Mesenchymal stem cell (in vitro differentiated cells and primary cell): ENCODE measurements at regions not wholly inside any gene's neighbourhood (a gene's known extent, or its start where the extent isn't known, plus 50 kb on each side); places are given as distances from the start of the nearest gene placed in this dataset.

Experiments used
- DNase-seq: peaks from one replicate; pipeline ENCODE4 v3.0.0-alpha.2; 2013
- H2AFZ ChIP-seq: one replicate; pipeline ENCODE4 v1.6.1; 2013; ENCODE audit warnings: low read depth, mild to moderate bottlenecking, control low read depth, inconsistent platforms, low read length, moderate library complexity
- H2AK5ac ChIP-seq: 2 replicates; pipeline ENCODE4 v1.6.1; 2013; ENCODE audit warnings: low read length, moderate library complexity, mild to moderate bottlenecking, inconsistent platforms; ENCODE audit not compliant: severe bottlenecking
- H2BK120ac ChIP-seq: one replicate; pipeline ENCODE4 v1.6.1; 2013; ENCODE audit warnings: low read depth, mild to moderate bottlenecking, inconsistent platforms, low read length, moderate library complexity
- H2BK12ac ChIP-seq, 2 experiments: one replicate each; pipeline ENCODE4 v1.6.1; 2013; ENCODE audit warnings: inconsistent platforms in 2 of 2, low read length in 2 of 2, mild to moderate bottlenecking in 2 of 2, moderate library complexity in 2 of 2, control low read depth in 1 of 2
- H2BK15ac ChIP-seq: one replicate; pipeline ENCODE4 v1.6.1; 2013; ENCODE audit warnings: mild to moderate bottlenecking, low read depth, inconsistent platforms; ENCODE audit not compliant: poor library complexity, severe bottlenecking
- H2BK5ac ChIP-seq: 2 replicates; pipeline ENCODE4 v1.6.1; 2013; ENCODE audit warnings: low read depth, mild to moderate bottlenecking, low read length, control low read depth, inconsistent platforms; ENCODE audit not compliant: poor library complexity, severe bottlenecking
- H3K14ac ChIP-seq, 2 experiments: one replicate each; pipeline ENCODE4 v1.6.1; 2013; ENCODE audit warnings: inconsistent platforms in 2 of 2, low read length in 2 of 2, control low read depth in 1 of 2, mild to moderate bottlenecking in 1 of 2, moderate library complexity in 1 of 2
- H3K18ac ChIP-seq, 2 experiments: one replicate each; pipeline ENCODE4 v1.6.1; 2013; ENCODE audit warnings: inconsistent platforms in 2 of 2, low read length in 2 of 2, control low read depth in 1 of 2, low read depth in 1 of 2, mild to moderate bottlenecking in 1 of 2
- H3K23ac ChIP-seq, 2 experiments: one replicate each; pipeline ENCODE4 v1.6.1; 2013; ENCODE audit warnings: inconsistent platforms in 2 of 2, low read length in 2 of 2, mild to moderate bottlenecking in 2 of 2, moderate library complexity in 2 of 2, control low read depth in 1 of 2
- H3K27ac ChIP-seq: 2 replicates; pipeline ENCODE4 v1.5.1; 2013; ENCODE audit warnings: mild to moderate bottlenecking, moderate library complexity, low read length, control low read depth, inconsistent platforms; ENCODE audit not compliant: poor library complexity, severe bottlenecking
- H3K27me3 ChIP-seq, 2 experiments: 2 replicates each; pipeline versions ENCODE4 v1.6.1 to v1.7.0; 2013; ENCODE audit warnings: low read length in 2 of 2, mild to moderate bottlenecking in 2 of 2, moderate library complexity in 2 of 2, control low read depth in 1 of 2, inconsistent platforms in 1 of 2; ENCODE audit not compliant: control insufficient read depth in 1 of 2, insufficient read depth in 1 of 2
- H3K36me3 ChIP-seq, 2 experiments: 2 replicates each; pipeline versions ENCODE4 v1.6.1 to v1.7.0; 2013; ENCODE audit warnings: low read length in 2 of 2, control low read depth in 1 of 2, inconsistent platforms in 1 of 2, low read depth in 1 of 2, mild to moderate bottlenecking in 1 of 2; ENCODE audit not compliant: insufficient read depth in 2 of 2, control insufficient read depth in 1 of 2
- H3K4ac ChIP-seq, 2 experiments: one replicate each; pipeline ENCODE4 v1.6.1; 2013; ENCODE audit warnings: inconsistent platforms in 2 of 2, low read length in 2 of 2, mild to moderate bottlenecking in 2 of 2, moderate library complexity in 2 of 2, control low read depth in 1 of 2, low read depth in 1 of 2
- H3K4me1 ChIP-seq: 2 replicates; pipeline ENCODE4 v1.6.1; 2013; ENCODE audit warnings: low read depth, low read length, control low read depth; ENCODE audit not compliant: control insufficient read depth, insufficient read depth
- H3K4me2 ChIP-seq: 2 replicates; pipeline ENCODE4 v1.6.1; 2013; ENCODE audit warnings: low read length, mild to moderate bottlenecking, inconsistent platforms; ENCODE audit not compliant: poor library complexity, severe bottlenecking
- H3K4me3 ChIP-seq, 2 experiments: 2 replicates each; pipeline versions ENCODE4 v1.5.1 to v1.7.0; 2013; ENCODE audit warnings: low read length in 2 of 2, mild to moderate bottlenecking in 2 of 2, control low read depth in 1 of 2, low read depth in 1 of 2; ENCODE audit not compliant: insufficient read depth in 1 of 2
- H3K79me1 ChIP-seq: replicated peaks from 2 replicates; pipeline ENCODE4 v1.6.1; 2013; ENCODE audit warnings: mild to moderate bottlenecking, control low read depth, low read length, inconsistent platforms; ENCODE audit not compliant: poor library complexity, severe bottlenecking
- H3K9ac ChIP-seq: 2 replicates; pipeline ENCODE4 v1.7.0; 2013; ENCODE audit warnings: mild to moderate bottlenecking, low read length, moderate library complexity
- H3K9me3 ChIP-seq: 2 replicates; pipeline ENCODE4 v1.7.0; 2013; ENCODE audit warnings: mild to moderate bottlenecking, low read length; ENCODE audit not compliant: control insufficient read depth
- H4K8ac ChIP-seq: one replicate; pipeline ENCODE4 v1.6.1; 2013; ENCODE audit warnings: inconsistent platforms, mild to moderate bottlenecking, low read length, moderate library complexity
- H4K91ac ChIP-seq: one replicate; pipeline ENCODE4 v1.6.1; 2013; ENCODE audit warnings: mild to moderate bottlenecking, low read length, inconsistent platforms
- WGBS: methylation state at CpG from one replicate; pipeline ENCODE4 v1.1.7; 2013; ENCODE audit warnings: mixed read lengths; 5-methylcytosine and 5-hydroxymethylcytosine counted together

DNA sequence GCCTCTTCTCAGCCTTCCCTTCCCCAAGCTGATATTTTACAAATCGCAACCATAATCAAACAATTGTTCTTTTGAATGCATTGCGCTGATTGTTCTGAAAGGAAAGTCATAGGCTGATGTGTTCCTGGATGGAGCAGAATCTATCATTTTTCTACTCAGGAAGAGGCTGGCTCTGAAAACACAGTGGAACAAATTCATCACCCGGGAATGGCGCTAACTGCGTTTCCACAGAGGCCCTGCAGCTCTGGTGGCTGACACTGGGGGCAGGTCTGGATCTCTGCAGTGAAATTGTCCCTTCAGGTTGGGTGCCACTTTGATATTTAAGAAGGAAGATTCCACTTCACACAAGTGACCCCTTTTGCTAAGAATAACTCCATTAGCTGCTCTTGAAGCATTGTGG, 1060.8 kb downstream of the UQCRFS1 start:
- Histone ChIP-seq H2BK15ac (no peak overlapping the region), H3K14ac (no peak overlapping the region), H3K9me3 (no peaks in the 10 kb centered on the region), H3K4me3 (no peak overlapping the region), H3K27me3 (peaks cover 0 to 21% of the 10 kb centered on the region in 2 experiments), H3K18ac (no peak overlapping the region), H3K4ac (no peak overlapping the region), H4K91ac (no peak overlapping the region), H3K23ac (no peak overlapping the region), H2BK12ac (no peak overlapping the region), H3K4me1 (no peaks in the 10 kb centered on the region), H2BK120ac (no peak overlapping the region), H2AK5ac (no peak overlapping the region), H3K9ac (no peak overlapping the region), H2AFZ (no peak overlapping the region), H3K4me2 (no peak overlapping the region), H2BK5ac (no peak overlapping the region), H3K79me1 (no peaks in the 10 kb centered on the region), H4K8ac (no peak overlapping the region), H3K36me3 (no peaks in the 10 kb centered on the region), H3K27ac (no peak overlapping the region)
- DNase-seq = no peak
- 82% methylated on average over 4 of the region's 5 CpGs for WGBS

GRCh38 chr19:28150129-28150528, 1062.8 kb downstream of the UQCRFS1 start:
- H3K18ac ChIP-seq = no peak overlapping the region
- H3K23ac ChIP-seq = no peak overlapping the region
- H3K36me3 ChIP-seq = no peaks in the 10 kb centered on the region
- 57% methylated on average over 5 of the region's 5 CpGs for WGBS
- no peak overlapping the region for H2BK12ac ChIP-seq
- no peaks in the 10 kb centered on the region for H3K9me3 ChIP-seq
- no peaks in the 10 kb centered on the region for H3K79me1 ChIP-seq
- H2BK15ac ChIP-seq = no peak overlapping the region
- no peak for DNase-seq
- H2AK5ac ChIP-seq = no peak overlapping the region
- no peak overlapping the region for H3K27ac ChIP-seq
- no peak overlapping the region for H4K91ac ChIP-seq
- no peak overlapping the region for H3K4me2 ChIP-seq
- no peak overlapping the region for H2BK120ac ChIP-seq
- no peak overlapping the region for H2BK5ac ChIP-seq
- H3K4me3 ChIP-seq = no peak overlapping the region
- peaks cover 5 to 21% of the 10 kb centered on the region in 2 experiments for H3K27me3 ChIP-seq
- no peak overlapping the region for H3K4ac ChIP-seq
- H3K4me1 ChIP-seq = no peaks in the 10 kb centered on the region
- no peak overlapping the region for H3K14ac ChIP-seq
- no peak overlapping the region for H4K8ac ChIP-seq
- no peak overlapping the region for H2AFZ ChIP-seq
- no peak overlapping the region for H3K9ac ChIP-seq

DNA sequence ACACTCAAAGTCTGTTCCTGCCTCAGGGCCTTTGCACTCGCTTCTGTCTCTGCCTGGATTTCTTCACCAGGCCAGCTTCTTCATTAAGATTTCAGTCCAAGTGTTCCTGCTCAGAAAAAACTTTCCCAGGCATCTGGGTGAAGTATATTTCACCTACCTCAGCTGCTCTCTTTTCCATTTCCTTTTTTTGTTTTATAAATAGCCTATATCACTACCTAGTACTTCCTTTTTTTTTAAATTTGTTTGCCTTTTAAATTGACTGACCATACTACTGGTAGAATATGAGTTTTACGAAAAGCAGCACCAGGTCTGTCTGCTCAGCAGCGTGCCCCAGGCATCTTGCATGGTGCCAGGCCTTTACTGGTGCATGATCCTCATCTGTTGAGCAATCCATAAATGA, 1064.4 kb downstream of the UQCRFS1 start:
- WGBS = 72% methylated on average over 3 of the region's 3 CpGs
- H4K8ac ChIP-seq = no peak overlapping the region
- no peaks in the 10 kb centered on the region for H3K9me3 ChIP-seq
- H2BK120ac ChIP-seq = no peak overlapping the region
- H3K36me3 ChIP-seq = no peaks in the 10 kb centered on the region
- H2BK5ac ChIP-seq = no peak overlapping the region
- DNase-seq = no peak
- no peak overlapping the region for H3K18ac ChIP-seq
- H3K9ac ChIP-seq = no peak overlapping the region
- H2BK15ac ChIP-seq = no peak overlapping the region
- no peak overlapping the region for H3K4me2 ChIP-seq
- no peaks in the 10 kb centered on the region for H3K4me1 ChIP-seq
- no peak overlapping the region for H3K4ac ChIP-seq
- H3K27me3 ChIP-seq = peaks cover 6 to 21% of the 10 kb centered on the region in 2 experiments
- no peak overlapping the region for H3K14ac ChIP-seq
- H3K23ac ChIP-seq = no peak overlapping the region
- H3K27ac ChIP-seq = no peak overlapping the region
- H3K4me3 ChIP-seq = no peak overlapping the region
- no peak overlapping the region for H2AFZ ChIP-seq
- H3K79me1 ChIP-seq = no peaks in the 10 kb centered on the region
- H2AK5ac ChIP-seq = no peak overlapping the region
- no peak overlapping the region for H4K91ac ChIP-seq
- no peak overlapping the region for H2BK12ac ChIP-seq

DNA sequence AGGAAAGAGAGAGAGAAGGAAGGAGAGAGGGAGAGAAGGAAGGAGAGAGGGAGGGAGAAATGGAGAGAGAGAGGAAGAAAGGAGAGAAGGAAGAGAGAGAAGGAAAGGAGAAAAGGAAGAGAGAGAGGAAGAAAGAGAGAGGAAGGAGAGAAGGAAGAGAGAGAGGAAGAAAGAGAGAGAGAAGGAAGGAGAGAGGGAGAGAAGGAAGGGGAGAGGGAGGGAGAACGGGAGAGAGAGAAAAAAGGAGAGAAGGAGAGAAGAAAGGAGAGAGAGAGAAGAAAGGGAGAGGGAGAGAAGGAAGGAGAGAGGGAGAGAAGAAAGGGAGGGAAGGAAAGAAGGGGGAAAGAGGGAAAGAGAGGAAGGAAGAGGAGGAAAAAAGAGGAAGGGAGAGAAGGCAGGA, 1070.7 kb downstream of the UQCRFS1 start:
- Histone ChIP-seq H3K18ac (no peak overlapping the region), H3K79me1 (no peaks in the 10 kb centered on the region), H2AFZ (no peak overlapping the region), H3K27me3 (peaks cover 0 to 14% of the 10 kb centered on the region in 2 experiments), H3K4me3 (no peak overlapping the region), H3K14ac (no peak overlapping the region), H2BK5ac (no peak overlapping the region), H2BK120ac (no peak overlapping the region), H3K36me3 (no peaks in the 10 kb centered on the region), H4K91ac (no peak overlapping the region), H4K8ac (no peak overlapping the region), H3K4ac (no peak overlapping the region), H3K23ac (no peak overlapping the region), H2BK15ac (no peak overlapping the region), H2BK12ac (no peak overlapping the region), H2AK5ac (no peak overlapping the region), H3K27ac (no peak overlapping the region), H3K4me2 (no peak overlapping the region), H3K4me1 (no peaks in the 10 kb centered on the region), H3K9ac (no peak overlapping the region), H3K9me3 (peaks cover 10% of the 10 kb centered on the region)
- no peak for DNase-seq
- 44% methylated on average over 1 of the region's 1 CpG for WGBS
